ENCODE measurements at regions not wholly inside any gene's neighbourhood (a gene's known extent, or its start where the extent isn't known, plus 50 kb on each side); places are given as distances from the start of the nearest gene placed in this dataset.

- Histone ChIP-seq H3K27ac (ENCODE audit: low read depth, low read length) (no peak overlapping the region), H3K27me3 (ENCODE audit: control insufficient read depth, insufficient read depth, low read length) (no peaks in the 10 kb centered on the region), H3K9ac (ENCODE audit: low read length) (no peak overlapping the region), H3K36me3 (ENCODE audit: control insufficient read depth, insufficient read depth, low read length) (no peaks in the 10 kb centered on the region), H3K4me3 (ENCODE audit: low read length) (no peak overlapping the region), H3K4me1 (ENCODE audit: control insufficient read depth, insufficient read depth, low read length) (no peaks in the 10 kb centered on the region)
These were observed 188.7 kb upstream of the GSE1 start for GRCh38 chr16:85424260-85425073.

- Histone ChIP-seq H3K4me3 (ENCODE audit: low read length) (no peak overlapping the region), H3K27me3 (ENCODE audit: control insufficient read depth, insufficient read depth, low read length) (no peaks in the 10 kb centered on the region), H3K27ac (ENCODE audit: low read depth, low read length) (no peak overlapping the region), H3K9ac (ENCODE audit: low read length) (no peak overlapping the region), H3K4me1 (ENCODE audit: control insufficient read depth, insufficient read depth, low read length) (no peaks in the 10 kb centered on the region), H3K36me3 (ENCODE audit: control insufficient read depth, insufficient read depth, low read length) (no peaks in the 10 kb centered on the region)
These were observed 188.0 kb upstream of the GSE1 start for GRCh38 chr16:85425074-85425662.

DNA sequence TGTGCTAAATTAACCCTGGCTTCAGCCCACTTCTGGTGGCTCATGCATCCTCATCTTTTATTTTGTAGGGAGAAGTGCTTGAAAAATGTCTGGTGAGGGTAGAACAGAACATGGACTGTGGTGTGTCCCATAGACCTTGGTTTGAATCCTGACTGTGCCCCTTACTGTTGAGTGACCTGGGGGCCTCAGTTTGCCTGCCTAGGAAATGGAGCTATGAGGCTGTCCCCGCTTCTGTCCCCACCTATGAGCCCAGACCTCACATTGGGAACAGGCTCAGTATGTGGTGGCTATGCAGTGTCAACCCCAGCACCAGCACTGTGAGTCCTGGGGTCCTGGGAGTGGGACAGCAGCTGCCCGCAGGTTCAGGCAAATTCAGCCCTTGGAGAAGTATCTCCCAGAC is 186.3 kb upstream of the GSE1 start:
- Histone ChIP-seq H3K27ac (ENCODE audit: low read depth, low read length) (no peak overlapping the region), H3K4me1 (ENCODE audit: control insufficient read depth, insufficient read depth, low read length) (no peaks in the 10 kb centered on the region), H3K9ac (ENCODE audit: low read length) (no peak overlapping the region), H3K36me3 (ENCODE audit: control insufficient read depth, insufficient read depth, low read length) (no peaks in the 10 kb centered on the region), H3K27me3 (ENCODE audit: control insufficient read depth, insufficient read depth, low read length) (no peaks in the 10 kb centered on the region), H3K4me3 (ENCODE audit: low read length) (no peak overlapping the region)

DNA sequence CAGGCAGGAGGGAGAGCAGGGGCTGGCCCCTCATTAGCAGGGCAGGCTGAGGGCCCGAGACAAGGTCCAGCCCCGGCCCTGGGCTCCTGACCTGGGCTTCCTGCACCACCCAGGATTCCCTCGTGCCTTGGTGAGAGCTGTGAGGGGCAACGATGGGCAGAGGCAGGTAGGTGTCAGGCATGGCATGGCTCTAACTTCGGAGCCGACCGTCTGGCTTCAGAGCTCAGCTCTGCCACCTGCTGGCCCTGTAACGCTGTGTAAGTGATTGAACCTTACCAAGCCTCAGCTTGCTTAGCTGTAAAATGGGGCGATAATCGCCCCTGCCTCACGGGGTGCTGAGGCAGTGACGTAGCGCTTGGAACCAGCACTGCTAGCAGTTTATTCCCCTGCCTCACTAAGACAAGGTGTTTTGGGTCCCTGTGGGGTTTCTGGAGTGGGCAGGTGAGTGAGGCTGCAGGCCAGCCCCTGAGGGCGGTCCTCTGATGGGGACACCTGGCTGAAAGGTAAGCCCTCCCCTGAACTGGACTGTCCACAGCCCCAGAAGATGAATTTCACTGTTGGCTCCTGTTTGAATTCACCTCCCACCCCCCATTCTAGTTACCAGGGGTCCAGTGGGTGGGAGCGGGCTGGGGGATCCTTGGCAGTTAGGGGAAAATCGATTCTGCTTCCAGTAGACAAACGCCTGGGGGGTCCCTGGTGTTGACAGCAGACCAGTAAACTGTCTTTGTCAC is 184.8 kb upstream of the GSE1 start:
- H3K27me3 ChIP-seq (ENCODE audit: control insufficient read depth, insufficient read depth, low read length), result no peaks in the 10 kb centered on the region
- H3K27ac ChIP-seq (ENCODE audit: low read depth, low read length), result no peak overlapping the region
- no peak overlapping the region for H3K9ac ChIP-seq (ENCODE audit: low read length)
- no peaks in the 10 kb centered on the region for H3K4me1 ChIP-seq (ENCODE audit: control insufficient read depth, insufficient read depth, low read length)
- no peak overlapping the region for H3K4me3 ChIP-seq (ENCODE audit: low read length)
- H3K36me3 ChIP-seq (ENCODE audit: control insufficient read depth, insufficient read depth, low read length), result no peaks in the 10 kb centered on the region

DNA sequence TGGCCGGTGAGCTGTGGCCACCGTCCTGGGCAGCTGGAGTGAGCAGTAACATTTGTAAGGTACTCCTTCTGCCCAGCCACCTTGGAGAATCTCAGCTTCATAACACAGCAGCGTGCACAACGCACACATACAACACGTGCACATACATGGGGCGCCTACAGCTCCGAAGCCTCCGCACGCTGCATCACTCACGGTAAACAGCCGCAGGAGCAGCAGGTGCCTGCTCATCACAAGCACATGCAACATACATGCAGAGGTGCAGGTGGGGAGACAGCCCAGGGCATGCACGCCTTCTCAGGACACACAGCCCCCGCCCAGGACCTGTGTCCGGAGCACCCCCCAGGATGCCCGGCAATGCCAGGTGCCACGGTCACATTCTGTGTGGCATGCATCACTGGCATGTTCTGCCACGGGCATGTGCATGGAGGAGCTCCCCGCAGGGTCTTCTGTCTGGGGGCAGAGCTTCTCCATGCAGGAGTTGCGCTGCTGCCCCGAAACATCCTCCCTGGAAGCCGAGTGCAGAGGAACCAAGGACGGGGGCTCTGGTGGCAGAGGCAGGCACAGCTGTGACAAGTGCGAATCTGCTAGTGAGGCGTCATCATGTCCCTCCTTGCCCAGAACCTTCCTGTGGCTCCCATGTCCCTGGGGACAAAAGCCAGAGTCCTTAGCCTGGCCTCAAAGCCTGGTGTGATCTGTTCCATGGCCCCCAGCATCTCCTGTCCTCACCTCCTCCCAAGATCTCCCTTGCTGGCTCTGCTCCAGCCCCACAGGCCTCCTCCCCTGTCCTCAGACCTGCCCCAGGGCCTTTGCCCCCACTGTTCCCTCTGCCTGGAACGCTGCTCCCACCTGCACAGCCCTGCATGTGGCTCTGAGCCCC is 184.0 kb upstream of the GSE1 start:
- no peaks in the 10 kb centered on the region for H3K27me3 ChIP-seq (ENCODE audit: control insufficient read depth, insufficient read depth, low read length)
- no peak overlapping the region for H3K27ac ChIP-seq (ENCODE audit: low read depth, low read length)
- no peak overlapping the region for H3K9ac ChIP-seq (ENCODE audit: low read length)
- H3K36me3 ChIP-seq (ENCODE audit: control insufficient read depth, insufficient read depth, low read length), result no peaks in the 10 kb centered on the region
- no peaks in the 10 kb centered on the region for H3K4me1 ChIP-seq (ENCODE audit: control insufficient read depth, insufficient read depth, low read length)
- H3K4me3 ChIP-seq (ENCODE audit: low read length), result no peak overlapping the region

DNA sequence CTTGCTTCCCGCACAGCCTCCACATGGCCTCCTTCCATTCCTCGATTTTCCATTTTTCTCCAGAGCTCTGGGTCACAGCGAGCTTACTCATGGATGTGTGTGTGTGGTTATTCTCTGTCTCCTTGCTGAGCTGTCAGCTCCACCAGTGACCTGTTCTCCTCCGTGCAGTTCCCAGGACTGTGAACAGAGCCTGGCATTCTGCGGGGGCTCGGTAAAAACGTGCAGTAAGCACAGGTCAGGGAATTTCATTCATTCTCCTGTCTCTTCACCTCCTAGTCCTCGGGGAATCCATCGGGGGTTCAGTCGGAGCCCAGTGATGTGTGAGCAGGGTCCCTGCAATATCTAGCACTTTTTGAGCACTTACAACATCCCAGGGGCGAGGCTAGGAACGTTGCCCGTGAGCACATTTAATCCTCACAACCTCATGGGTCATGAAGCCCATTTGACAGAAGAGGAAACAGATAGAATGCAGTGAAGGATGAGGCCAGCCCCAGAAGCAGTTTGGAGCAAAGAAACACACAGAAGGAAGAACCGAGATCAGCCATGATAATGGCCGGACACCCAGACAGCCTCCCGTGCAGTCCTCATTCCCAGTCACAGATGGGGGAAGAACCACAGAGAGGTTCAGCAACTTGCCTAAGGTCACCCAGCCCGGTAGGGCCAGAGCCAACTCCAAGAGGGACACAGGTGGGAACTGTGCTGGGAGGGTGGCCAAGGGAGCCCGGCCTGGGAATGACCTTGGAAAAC is 183.2 kb upstream of the GSE1 start:
- Histone ChIP-seq H3K4me3 (ENCODE audit: low read length) (no peak overlapping the region), H3K27ac (ENCODE audit: low read depth, low read length) (no peak overlapping the region), H3K27me3 (ENCODE audit: control insufficient read depth, insufficient read depth, low read length) (no peaks in the 10 kb centered on the region), H3K36me3 (ENCODE audit: control insufficient read depth, insufficient read depth, low read length) (no peaks in the 10 kb centered on the region), H3K4me1 (ENCODE audit: control insufficient read depth, insufficient read depth, low read length) (no peaks in the 10 kb centered on the region), H3K9ac (ENCODE audit: low read length) (no peak overlapping the region)

DNA sequence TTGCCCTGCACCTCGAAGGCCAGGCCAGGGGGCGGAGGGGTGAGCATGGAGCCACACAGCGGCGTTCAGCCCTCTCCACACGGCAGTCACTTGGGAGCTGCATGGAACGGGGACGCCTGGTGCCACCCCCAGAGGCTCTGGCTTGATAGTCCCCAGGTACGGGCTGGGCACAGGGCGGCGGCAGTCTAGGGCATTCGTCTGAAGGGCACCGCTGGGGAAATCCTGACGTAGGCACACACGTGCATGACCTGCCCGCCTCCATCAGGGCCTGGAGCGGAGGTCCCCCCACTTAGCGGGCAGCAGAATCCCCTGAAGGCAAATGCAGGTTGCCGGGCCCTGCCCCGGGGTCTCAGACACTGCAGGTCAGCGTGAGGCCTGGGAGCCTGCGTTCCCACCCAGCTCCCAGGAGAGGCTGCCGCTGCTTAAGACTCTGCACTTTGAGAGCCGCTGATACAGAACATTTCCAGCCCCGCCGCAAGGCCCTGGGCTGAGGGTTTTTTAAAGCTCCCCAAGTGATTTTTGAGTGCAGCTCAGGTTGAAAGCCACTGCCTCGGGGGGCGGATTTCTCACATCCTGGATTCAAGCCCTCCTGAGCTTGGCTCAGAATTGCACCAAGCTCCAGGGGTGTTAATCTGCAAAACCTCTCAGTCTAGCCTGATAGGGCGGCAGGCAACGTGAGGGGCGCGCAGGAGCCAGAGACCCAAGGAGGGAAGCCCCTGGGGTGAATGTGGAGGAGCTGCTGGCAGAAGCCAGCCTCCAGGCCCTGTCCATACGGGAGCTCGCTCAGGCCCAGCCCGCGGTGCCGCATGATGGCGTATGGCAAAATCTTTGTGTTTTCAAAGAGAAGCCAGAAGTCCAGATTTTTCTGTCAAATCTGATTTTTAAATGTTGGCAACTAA is 182.3 kb upstream of the GSE1 start:
- H3K27ac ChIP-seq (ENCODE audit: low read depth, low read length), result no peak overlapping the region
- no peak overlapping the region for H3K4me3 ChIP-seq (ENCODE audit: low read length)
- no peak overlapping the region for H3K9ac ChIP-seq (ENCODE audit: low read length)
- no peaks in the 10 kb centered on the region for H3K4me1 ChIP-seq (ENCODE audit: control insufficient read depth, insufficient read depth, low read length)
- no peaks in the 10 kb centered on the region for H3K36me3 ChIP-seq (ENCODE audit: control insufficient read depth, insufficient read depth, low read length)
- no peaks in the 10 kb centered on the region for H3K27me3 ChIP-seq (ENCODE audit: control insufficient read depth, insufficient read depth, low read length)

DNA sequence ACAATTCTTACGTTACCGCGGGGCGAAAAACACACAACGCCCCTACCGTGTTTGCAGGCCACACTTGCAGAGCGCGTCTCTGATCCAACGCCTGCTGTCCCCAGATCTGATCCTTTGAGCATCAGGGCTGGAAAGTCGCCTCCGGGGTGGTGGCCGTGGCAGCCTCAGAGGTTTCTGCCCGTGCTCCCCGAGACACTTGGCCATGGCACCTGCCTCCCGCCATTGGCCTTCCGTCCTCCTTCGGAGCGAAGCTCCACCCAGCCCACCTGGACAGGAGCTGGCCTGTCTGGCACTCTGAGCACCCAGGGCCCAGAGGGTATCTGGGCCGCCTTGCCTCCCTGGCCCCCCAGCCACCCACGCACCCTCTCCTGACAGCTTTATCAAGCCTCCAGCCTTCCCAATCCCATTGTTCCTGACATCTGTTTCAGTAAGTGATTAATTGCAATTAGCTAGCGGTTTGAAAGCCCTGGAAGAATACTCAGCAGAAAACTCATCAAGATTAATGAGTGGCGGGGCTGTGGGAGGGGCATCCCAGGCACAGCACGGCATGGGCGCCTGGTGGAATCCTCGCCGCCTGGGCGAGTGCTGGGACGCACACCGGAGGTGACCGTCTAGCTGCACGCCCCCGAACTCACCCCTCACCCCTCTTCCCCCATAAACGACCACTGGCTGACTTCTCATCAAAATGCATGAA is 181.5 kb upstream of the GSE1 start:
- no peak overlapping the region for H3K9ac ChIP-seq (ENCODE audit: low read length)
- H3K36me3 ChIP-seq (ENCODE audit: control insufficient read depth, insufficient read depth, low read length), result no peaks in the 10 kb centered on the region
- H3K27ac ChIP-seq (ENCODE audit: low read depth, low read length), result no peak overlapping the region
- peaks cover 5% of the 10 kb centered on the region for H3K4me1 ChIP-seq (ENCODE audit: control insufficient read depth, insufficient read depth, low read length)
- H3K27me3 ChIP-seq (ENCODE audit: control insufficient read depth, insufficient read depth, low read length), result no peaks in the 10 kb centered on the region
- H3K4me3 ChIP-seq (ENCODE audit: low read length), result no peak overlapping the region

- Histone ChIP-seq H3K4me1 (ENCODE audit: control insufficient read depth, insufficient read depth, low read length) (peaks cover 9% of the 10 kb centered on the region), H3K9ac (ENCODE audit: low read length) (no peak overlapping the region), H3K27me3 (ENCODE audit: control insufficient read depth, insufficient read depth, low read length) (no peaks in the 10 kb centered on the region), H3K4me3 (ENCODE audit: low read length) (no peak overlapping the region), H3K36me3 (ENCODE audit: control insufficient read depth, insufficient read depth, low read length) (no peaks in the 10 kb centered on the region), H3K27ac (ENCODE audit: low read depth, low read length) (no peak overlapping the region)
These were observed 180.5 kb upstream of the GSE1 start for GRCh38 chr16:85432606-85433005.

- no peaks in the 10 kb centered on the region for H3K27me3 ChIP-seq (ENCODE audit: control insufficient read depth, insufficient read depth, low read length)
- H3K27ac ChIP-seq (ENCODE audit: low read depth, low read length), result no peak overlapping the region
- peaks cover 9% of the 10 kb centered on the region for H3K4me1 ChIP-seq (ENCODE audit: control insufficient read depth, insufficient read depth, low read length)
- no peak overlapping the region for H3K9ac ChIP-seq (ENCODE audit: low read length)
- no peak overlapping the region for H3K4me3 ChIP-seq (ENCODE audit: low read length)
- no peaks in the 10 kb centered on the region for H3K36me3 ChIP-seq (ENCODE audit: control insufficient read depth, insufficient read depth, low read length)
These were observed 179.6 kb upstream of the GSE1 start for GRCh38 chr16:85433477-85433876.
